Liver (tissue), 8 donors: ENCODE measurements at regions not wholly inside any gene's neighbourhood (a gene's known extent, or its start where the extent isn't known, plus 50 kb on each side); places are given as distances from the start of the nearest gene placed in this dataset.

Source experiments
- DNase-seq: peaks from one replicate; pipeline ENCODE4 v3.0.0-alpha.2; 2017; ENCODE audit warnings: low spot score
- H3K27ac ChIP-seq, 2 donors: one replicate each; pipeline ENCODE4 v1.7.0; 2013; ENCODE audit warnings: inconsistent platforms in 2 of 2, low read length in 2 of 2, control low read depth in 1 of 2, low read depth in 1 of 2, mild to moderate bottlenecking in 1 of 2
- H3K27me3 ChIP-seq, 4 donors: one replicate each; pipeline versions ENCODE4 v1.6.1 to v1.7.0; 2013; ENCODE audit warnings: low read length in 3 of 4, inconsistent platforms in 1 of 4, mild to moderate bottlenecking in 1 of 4, moderate library complexity in 1 of 4; ENCODE audit not compliant: control insufficient read depth in 4 of 4, insufficient read depth in 4 of 4
- H3K36me3 ChIP-seq, 4 donors: one replicate each; pipeline versions ENCODE4 v1.6.1 to v1.7.0; 2013; ENCODE audit warnings: low read length in 3 of 4, mild to moderate bottlenecking in 3 of 4, low read depth in 1 of 4, moderate library complexity in 1 of 4; ENCODE audit not compliant: control insufficient read depth in 4 of 4, insufficient read depth in 3 of 4
- H3K4me1 ChIP-seq, 4 donors: one replicate each; pipeline versions ENCODE4 v1.6.1 to v1.7.0; 2013; ENCODE audit warnings: low read length in 3 of 4, mild to moderate bottlenecking in 3 of 4, moderate library complexity in 1 of 4; ENCODE audit not compliant: control insufficient read depth in 4 of 4, insufficient read depth in 4 of 4
- H3K4me3 ChIP-seq, 3 donors: one replicate each; pipeline versions ENCODE4 v1.6.1 to v1.7.0; 2013; ENCODE audit warnings: low read length in 3 of 3, control low read depth in 1 of 3, low read depth in 1 of 3, mild to moderate bottlenecking in 1 of 3
- H3K9ac ChIP-seq, 2 donors: one replicate each; pipeline ENCODE4 v1.7.0; 2013; ENCODE audit warnings: low read length in 2 of 2, mild to moderate bottlenecking in 2 of 2, moderate library complexity in 2 of 2, control low read depth in 1 of 2, low read depth in 1 of 2
- H3K9me3 ChIP-seq, 4 donors: one replicate each; pipeline versions ENCODE4 v1.6.1 to v1.7.0; 2013; ENCODE audit warnings: low read length in 3 of 4; ENCODE audit not compliant: control insufficient read depth in 4 of 4
- EGR1 ChIP-seq, 2 donors: IDR thresholded peaks; 2 replicates each; pipeline ENCODE4 v1.6.1; 2016 to 2018; ENCODE audit warnings: antibody characterized with exemption in 2 of 2, low read depth in 2 of 2
- FOXA1 ChIP-seq: IDR thresholded peaks from 2 replicates; pipeline ENCODE4 v1.6.1; 2016; ENCODE audit warnings: antibody characterized with exemption
- FOXA2 ChIP-seq: IDR thresholded peaks from 2 replicates; pipeline ENCODE4 v1.6.1; 2016; ENCODE audit warnings: antibody characterized with exemption
- GABPA ChIP-seq, 2 donors: IDR thresholded peaks in 1 of 2; conservative IDR thresholded peaks in 1 of 2; 2 replicates each; pipeline ENCODE4 v1.6.1; 2016; ENCODE audit warnings: antibody characterized with exemption in 2 of 2, mild to moderate bottlenecking in 1 of 2, moderate library complexity in 1 of 2
- HNF4A ChIP-seq, 2 donors: conservative IDR thresholded peaks; 2 replicates each; pipeline ENCODE4 v1.6.1; 2016; ENCODE audit warnings: antibody characterized with exemption in 2 of 2, mild to moderate bottlenecking in 2 of 2
- HNF4G ChIP-seq: IDR thresholded peaks from 2 replicates; pipeline ENCODE4 v1.6.1; 2016; ENCODE audit warnings: antibody characterized with exemption
- JUND ChIP-seq, 2 donors: IDR thresholded peaks; 2 replicates each; pipeline ENCODE4 v1.6.1; 2016; ENCODE audit warnings: antibody characterized with exemption in 2 of 2
- NR2F2 ChIP-seq: IDR thresholded peaks from 2 replicates; pipeline ENCODE4 v1.6.1; 2016; ENCODE audit warnings: antibody characterized with exemption
- RAD21 ChIP-seq, 2 donors: IDR thresholded peaks; 2 replicates each; pipeline ENCODE4 v1.6.1; 2016; ENCODE audit warnings: antibody characterized with exemption in 2 of 2, mild to moderate bottlenecking in 2 of 2
- RXRA ChIP-seq, 2 donors: IDR thresholded peaks; 2 replicates each; pipeline ENCODE4 v1.6.1; 2017 to 2018; ENCODE audit warnings: antibody characterized with exemption in 2 of 2, mild to moderate bottlenecking in 1 of 2
- SP1 ChIP-seq: IDR thresholded peaks from 2 replicates; pipeline ENCODE4 v1.6.1; 2018; ENCODE audit warnings: antibody characterized with exemption, mild to moderate bottlenecking
- TAF1 ChIP-seq: conservative IDR thresholded peaks from 2 replicates; pipeline ENCODE4 v1.6.1; 2016; ENCODE audit warnings: antibody characterized with exemption, mild to moderate bottlenecking
- YY1 ChIP-seq: IDR thresholded peaks from 2 replicates; pipeline ENCODE4 v1.6.1; 2016; ENCODE audit warnings: antibody characterized with exemption, mild to moderate bottlenecking
- WGBS: extraction: QIAGEN DNeasy Blood & Tissue Kit; methylation state at CpG from one replicate; pipeline ENCODE4 v1.1.7; 2013; 5-methylcytosine and 5-hydroxymethylcytosine counted together
- TF ChIP-seq, protein P1 (sequence below): IDR thresholded peaks from 2 replicates; pipeline ENCODE4 v1.6.1; 2016; ENCODE audit warnings: antibody characterized with exemption
- TF ChIP-seq, protein P2 (sequence below): fragments of 150-350 bp; IDR thresholded peaks from 2 replicates; pipeline ENCODE4 v1.5.1; 2017; ENCODE audit warnings: improper control_type of control experiment, low read depth, low read length; ENCODE audit not compliant: missing input control
- TF ChIP-seq, protein P3 (sequence below): IDR thresholded peaks from 2 replicates; pipeline ENCODE4 v1.6.1; 2016; ENCODE audit warnings: antibody characterized with exemption
- TF ChIP-seq, protein P4 (sequence below): IDR thresholded peaks from 2 replicates; pipeline ENCODE4 v1.6.1; 2016; ENCODE audit warnings: antibody characterized with exemption, mild to moderate bottlenecking
- TF ChIP-seq, protein P5 (sequence below): IDR thresholded peaks from 2 replicates; pipeline ENCODE4 v1.6.1; 2016; ENCODE audit warnings: antibody characterized with exemption
- donor health status: healthy.
- donor health status: healthy.
- donor health status: healthy.
- donor health status: healthy.
- donor health status: healthy.

DNA sequence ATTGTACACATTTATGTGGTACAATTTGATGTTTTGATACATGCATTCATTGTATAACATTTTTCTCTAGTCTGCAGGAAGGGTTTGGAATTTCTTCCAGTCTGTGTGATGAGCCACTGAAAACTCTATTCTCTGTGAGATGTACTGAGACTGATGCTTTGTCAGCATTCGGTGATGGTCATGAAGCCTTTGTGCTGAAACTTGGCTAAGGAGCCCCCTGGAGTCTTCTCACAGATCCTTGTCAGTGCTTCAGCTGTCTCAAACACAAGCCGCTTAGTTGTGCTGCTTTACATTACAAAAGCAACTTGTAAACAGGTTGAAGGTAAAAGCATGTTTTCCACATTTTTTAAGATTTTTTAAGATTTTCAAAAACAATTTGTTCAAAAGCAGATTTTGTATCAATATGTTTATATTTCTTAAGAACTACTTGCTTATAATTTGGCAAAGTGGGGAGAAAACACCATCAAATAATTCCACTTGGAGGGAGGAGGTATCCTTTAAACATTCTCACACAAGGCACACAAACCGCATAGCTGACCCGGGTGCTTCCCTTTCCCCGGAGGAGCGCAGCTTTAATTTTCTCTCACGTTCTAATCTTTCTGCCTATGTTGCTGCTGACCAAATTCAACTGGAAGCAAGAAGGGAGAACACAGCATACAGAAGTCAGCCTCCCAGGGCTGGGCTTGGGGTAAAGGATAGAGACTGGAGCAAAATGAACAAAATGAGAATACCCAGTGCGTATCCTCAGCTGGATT, 249.8 kb upstream of the VSTM2A start:
- no peak overlapping the region for H3K27ac ChIP-seq
- no peaks in the 10 kb centered on the region for H3K4me1 ChIP-seq
- WGBS, result 31% methylated on average over 8 of the region's 8 CpGs
- no peak for DNase-seq
- TF ChIP-seq HNF4G, result no peak
- TF ChIP-seq FOXA2, result no peak
- TF ChIP-seq, protein P1, sequence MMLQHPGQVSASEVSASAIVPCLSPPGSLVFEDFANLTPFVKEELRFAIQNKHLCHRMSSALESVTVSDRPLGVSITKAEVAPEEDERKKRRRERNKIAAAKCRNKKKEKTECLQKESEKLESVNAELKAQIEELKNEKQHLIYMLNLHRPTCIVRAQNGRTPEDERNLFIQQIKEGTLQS, result no peak
- TF ChIP-seq, protein P2, sequence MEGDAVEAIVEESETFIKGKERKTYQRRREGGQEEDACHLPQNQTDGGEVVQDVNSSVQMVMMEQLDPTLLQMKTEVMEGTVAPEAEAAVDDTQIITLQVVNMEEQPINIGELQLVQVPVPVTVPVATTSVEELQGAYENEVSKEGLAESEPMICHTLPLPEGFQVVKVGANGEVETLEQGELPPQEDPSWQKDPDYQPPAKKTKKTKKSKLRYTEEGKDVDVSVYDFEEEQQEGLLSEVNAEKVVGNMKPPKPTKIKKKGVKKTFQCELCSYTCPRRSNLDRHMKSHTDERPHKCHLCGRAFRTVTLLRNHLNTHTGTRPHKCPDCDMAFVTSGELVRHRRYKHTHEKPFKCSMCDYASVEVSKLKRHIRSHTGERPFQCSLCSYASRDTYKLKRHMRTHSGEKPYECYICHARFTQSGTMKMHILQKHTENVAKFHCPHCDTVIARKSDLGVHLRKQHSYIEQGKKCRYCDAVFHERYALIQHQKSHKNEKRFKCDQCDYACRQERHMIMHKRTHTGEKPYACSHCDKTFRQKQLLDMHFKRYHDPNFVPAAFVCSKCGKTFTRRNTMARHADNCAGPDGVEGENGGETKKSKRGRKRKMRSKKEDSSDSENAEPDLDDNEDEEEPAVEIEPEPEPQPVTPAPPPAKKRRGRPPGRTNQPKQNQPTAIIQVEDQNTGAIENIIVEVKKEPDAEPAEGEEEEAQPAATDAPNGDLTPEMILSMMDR, result no peak
- TF ChIP-seq RAD21 (IDR thresholded peaks at IDR 0.05), result no peak
- no peak for TF ChIP-seq SP1
- TF ChIP-seq, protein P3, sequence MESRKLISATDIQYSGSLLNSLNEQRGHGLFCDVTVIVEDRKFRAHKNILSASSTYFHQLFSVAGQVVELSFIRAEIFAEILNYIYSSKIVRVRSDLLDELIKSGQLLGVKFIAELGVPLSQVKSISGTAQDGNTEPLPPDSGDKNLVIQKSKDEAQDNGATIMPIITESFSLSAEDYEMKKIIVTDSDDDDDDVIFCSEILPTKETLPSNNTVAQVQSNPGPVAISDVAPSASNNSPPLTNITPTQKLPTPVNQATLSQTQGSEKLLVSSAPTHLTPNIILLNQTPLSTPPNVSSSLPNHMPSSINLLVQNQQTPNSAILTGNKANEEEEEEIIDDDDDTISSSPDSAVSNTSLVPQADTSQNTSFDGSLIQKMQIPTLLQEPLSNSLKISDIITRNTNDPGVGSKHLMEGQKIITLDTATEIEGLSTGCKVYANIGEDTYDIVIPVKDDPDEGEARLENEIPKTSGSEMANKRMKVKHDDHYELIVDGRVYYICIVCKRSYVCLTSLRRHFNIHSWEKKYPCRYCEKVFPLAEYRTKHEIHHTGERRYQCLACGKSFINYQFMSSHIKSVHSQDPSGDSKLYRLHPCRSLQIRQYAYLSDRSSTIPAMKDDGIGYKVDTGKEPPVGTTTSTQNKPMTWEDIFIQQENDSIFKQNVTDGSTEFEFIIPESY, result no peak
- no peak for TF ChIP-seq TAF1
- TF ChIP-seq RXRA (IDR thresholded peaks at IDR 0.05), result no peak
- no peak for TF ChIP-seq FOXA1
- no peak for TF ChIP-seq NR2F2
- no peak for TF ChIP-seq EGR1 (IDR thresholded peaks at IDR 0.05; ENCODE audit: low read depth in 2 of 2)
- TF ChIP-seq YY1, result no peak
- TF ChIP-seq, protein P4, sequence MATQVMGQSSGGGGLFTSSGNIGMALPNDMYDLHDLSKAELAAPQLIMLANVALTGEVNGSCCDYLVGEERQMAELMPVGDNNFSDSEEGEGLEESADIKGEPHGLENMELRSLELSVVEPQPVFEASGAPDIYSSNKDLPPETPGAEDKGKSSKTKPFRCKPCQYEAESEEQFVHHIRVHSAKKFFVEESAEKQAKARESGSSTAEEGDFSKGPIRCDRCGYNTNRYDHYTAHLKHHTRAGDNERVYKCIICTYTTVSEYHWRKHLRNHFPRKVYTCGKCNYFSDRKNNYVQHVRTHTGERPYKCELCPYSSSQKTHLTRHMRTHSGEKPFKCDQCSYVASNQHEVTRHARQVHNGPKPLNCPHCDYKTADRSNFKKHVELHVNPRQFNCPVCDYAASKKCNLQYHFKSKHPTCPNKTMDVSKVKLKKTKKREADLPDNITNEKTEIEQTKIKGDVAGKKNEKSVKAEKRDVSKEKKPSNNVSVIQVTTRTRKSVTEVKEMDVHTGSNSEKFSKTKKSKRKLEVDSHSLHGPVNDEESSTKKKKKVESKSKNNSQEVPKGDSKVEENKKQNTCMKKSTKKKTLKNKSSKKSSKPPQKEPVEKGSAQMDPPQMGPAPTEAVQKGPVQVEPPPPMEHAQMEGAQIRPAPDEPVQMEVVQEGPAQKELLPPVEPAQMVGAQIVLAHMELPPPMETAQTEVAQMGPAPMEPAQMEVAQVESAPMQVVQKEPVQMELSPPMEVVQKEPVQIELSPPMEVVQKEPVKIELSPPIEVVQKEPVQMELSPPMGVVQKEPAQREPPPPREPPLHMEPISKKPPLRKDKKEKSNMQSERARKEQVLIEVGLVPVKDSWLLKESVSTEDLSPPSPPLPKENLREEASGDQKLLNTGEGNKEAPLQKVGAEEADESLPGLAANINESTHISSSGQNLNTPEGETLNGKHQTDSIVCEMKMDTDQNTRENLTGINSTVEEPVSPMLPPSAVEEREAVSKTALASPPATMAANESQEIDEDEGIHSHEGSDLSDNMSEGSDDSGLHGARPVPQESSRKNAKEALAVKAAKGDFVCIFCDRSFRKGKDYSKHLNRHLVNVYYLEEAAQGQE, result no peak
- TF ChIP-seq HNF4A (conservative IDR thresholded peaks at IDR 0.05), result no peak
- no peak for TF ChIP-seq JUND (IDR thresholded peaks at IDR 0.05)
- no peak for TF ChIP-seq GABPA (IDR thresholded peaks at IDR 0.05 in 1 of 2, conservative IDR thresholded peaks at IDR 0.05 in 1 of 2)
- TF ChIP-seq, protein P5, sequence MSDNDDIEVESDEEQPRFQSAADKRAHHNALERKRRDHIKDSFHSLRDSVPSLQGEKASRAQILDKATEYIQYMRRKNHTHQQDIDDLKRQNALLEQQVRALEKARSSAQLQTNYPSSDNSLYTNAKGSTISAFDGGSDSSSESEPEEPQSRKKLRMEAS, result no peak
- no peak overlapping the region for H3K4me3 ChIP-seq
- peaks cover 0 to 5% (median 0%) of the 10 kb centered on the region in 4 donors for H3K9me3 ChIP-seq
- H3K36me3 ChIP-seq, result no peaks in the 10 kb centered on the region
- no peaks in the 10 kb centered on the region for H3K27me3 ChIP-seq
- H3K9ac ChIP-seq, result no peak overlapping the region
